ENCODE measurements at regions not wholly inside any gene's neighbourhood (a gene's known extent, or its start where the extent isn't known, plus 50 kb on each side); places are given as distances from the start of the nearest gene placed in this dataset.

- no peak for DNase-seq
Observed at GRCh38 chr10:78750418-78750817, 318.3 kb upstream of the ZMIZ1 start.

GRCh38 chr10:78751716-78752115, 317.1 kb upstream of the ZMIZ1 start:
- no peak for DNase-seq

- DNase-seq, result no peak
Observed at GRCh38 chr10:78752221-78752620, 316.5 kb upstream of the ZMIZ1 start.

- DNase-seq, result no peak
Observed at GRCh38 chr10:78752708-78753107, 316.1 kb upstream of the ZMIZ1 start.

- no peak for DNase-seq
Observed at GRCh38 chr10:78754269-78755062, 314.3 kb upstream of the ZMIZ1 start.

GRCh38 chr10:78755063-78755701, 313.6 kb upstream of the ZMIZ1 start:
- DNase-seq, result no peak

- DNase-seq, result no peak
Observed at GRCh38 chr10:78755877-78756455, 312.8 kb upstream of the ZMIZ1 start.

GRCh38 chr10:78756604-78757343, 312.0 kb upstream of the ZMIZ1 start:
- no peak for DNase-seq

GRCh38 chr10:78757344-78757925, 311.3 kb upstream of the ZMIZ1 start:
- no peak for DNase-seq

GRCh38 chr10:78758176-78758575, 310.6 kb upstream of the ZMIZ1 start:
- no peak for DNase-seq

GRCh38 chr10:78759456-78760120, 309.2 kb upstream of the ZMIZ1 start:
- no peak for DNase-seq

GRCh38 chr10:78760463-78761310, 308.1 kb upstream of the ZMIZ1 start:
- no peak for DNase-seq

- no peak for DNase-seq
Observed at GRCh38 chr10:78761311-78761781, 307.4 kb upstream of the ZMIZ1 start.

- DNase-seq, result no peak
Observed at GRCh38 chr10:78762086-78762630, 306.6 kb upstream of the ZMIZ1 start.

- no peak for DNase-seq
Observed at GRCh38 chr10:78763234-78763633, 305.5 kb upstream of the ZMIZ1 start.

GRCh38 chr10:78763651-78764395, 304.9 kb upstream of the ZMIZ1 start:
- DNase-seq, result no peak

- DNase-seq, result no peak
Observed at GRCh38 chr10:78764436-78764835, 304.3 kb upstream of the ZMIZ1 start.

- no peak for DNase-seq
Observed at GRCh38 chr10:78764846-78765430, 303.8 kb upstream of the ZMIZ1 start.

- no peak for DNase-seq
Observed at GRCh38 chr10:78765726-78766335, 302.9 kb upstream of the ZMIZ1 start.
